PFSK-1 (cell line): ENCODE measurements at regions not wholly inside any gene's neighbourhood (a gene's known extent, or its start where the extent isn't known, plus 50 kb on each side); places are given as distances from the start of the nearest gene placed in this dataset.

Source experiments
- POLR2AphosphoS5 ChIP-seq: IDR thresholded peaks from 2 replicates; pipeline ENCODE4 v1.6.1; 2012; ENCODE audit warnings: low read depth, mild to moderate bottlenecking, control low read depth, low read length, moderate library complexity
- TAF1 ChIP-seq: IDR thresholded peaks from 2 replicates; pipeline ENCODE4 v1.6.1; 2012; ENCODE audit warnings: low read length, control low read depth, borderline replicate concordance; ENCODE audit not compliant: insufficient read depth

DNA sequence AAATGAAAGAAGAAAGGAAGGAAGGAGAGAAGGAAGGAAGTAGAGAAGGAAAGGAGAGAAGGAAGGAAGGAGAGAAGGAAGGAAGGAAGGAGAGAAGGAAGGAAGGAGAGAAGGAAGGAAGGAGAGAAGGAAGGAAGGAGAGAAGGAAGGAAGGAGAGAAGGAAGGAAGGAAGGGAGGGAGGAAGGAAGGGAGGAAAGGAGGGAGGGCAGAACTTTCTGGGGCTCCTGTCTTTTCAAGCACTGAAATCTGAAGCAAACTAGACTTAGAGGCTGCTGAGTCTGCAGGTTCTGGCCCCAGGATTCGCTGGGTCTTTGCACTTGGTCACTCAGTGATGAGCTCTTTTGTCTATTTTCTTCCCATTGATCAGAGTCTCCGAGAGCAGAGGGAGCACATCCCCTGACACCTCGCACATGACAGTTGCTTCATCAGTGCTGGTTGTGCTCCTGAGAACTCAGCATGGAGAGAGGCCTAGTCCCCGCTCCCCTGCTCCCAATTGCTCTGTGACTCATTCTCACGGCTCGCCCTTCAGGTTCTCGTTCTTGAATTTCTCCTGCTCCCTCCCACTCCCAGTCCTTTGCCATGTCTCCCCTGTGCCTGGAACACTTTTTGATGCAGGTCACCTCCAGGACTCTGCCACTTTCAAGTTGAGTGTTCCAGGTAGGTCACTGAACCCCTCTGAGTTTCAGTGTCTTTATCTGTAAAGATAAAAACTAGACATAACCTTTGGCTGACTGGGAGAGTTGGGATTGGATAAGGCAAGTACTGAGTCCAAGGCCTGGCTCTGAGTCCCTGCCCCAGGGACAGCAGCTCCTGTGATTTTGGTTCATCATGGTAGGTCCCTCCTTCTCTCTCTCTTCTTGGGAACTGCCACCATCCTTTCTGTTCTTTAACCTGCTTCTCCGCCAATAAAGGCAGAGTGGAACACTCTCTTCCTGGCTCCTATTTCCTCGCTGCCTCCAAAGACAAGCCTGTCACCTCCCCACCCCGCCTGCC is 55.2 kb downstream of the TNP1 start:
- TF ChIP-seq TAF1 (no peak), POLR2AphosphoS5 (no peak)
